Natural killer cell (primary cell): ENCODE measurements at regions not wholly inside any gene's neighbourhood (a gene's known extent, or its start where the extent isn't known, plus 50 kb on each side); places are given as distances from the start of the nearest gene placed in this dataset.

ENCODE experiments used
- ATAC-seq, 3 donors: fragments of 150-1000 bp in 2 of 3; fragments of 200-7000 bp in 1 of 3; cut with Tn5 transposase; 1 replicate in 1 of 3; 2 replicates in 2 of 3; pipeline ENCODE4 v1.10.0; 2021; ENCODE audit warnings: mild to moderate bottlenecking in 2 of 3, moderate library complexity in 2 of 3
- DNase-seq, 2 donors: peaks; one replicate each; pipeline versions ENCODE4 v3.0.0 to v3.0.0-alpha.2; 2013 to 2021; ENCODE audit warnings: mixed read lengths in 1 of 2
- H3K27ac ChIP-seq: one replicate; pipeline ENCODE4 v1.5.1; 2013; ENCODE audit warnings: mild to moderate bottlenecking, low read length
- H3K27me3 ChIP-seq: one replicate; pipeline ENCODE4 v1.6.1; 2013; ENCODE audit warnings: low read length; ENCODE audit not compliant: control insufficient read depth, insufficient read depth
- H3K36me3 ChIP-seq: one replicate; pipeline ENCODE4 v1.6.1; 2013; ENCODE audit warnings: low read length; ENCODE audit not compliant: control insufficient read depth, insufficient read depth
- H3K4me1 ChIP-seq: one replicate; pipeline ENCODE4 v1.6.1; 2013; ENCODE audit warnings: low read length; ENCODE audit not compliant: control insufficient read depth, insufficient read depth
- H3K4me3 ChIP-seq: one replicate; pipeline ENCODE4 v1.5.1; 2013; ENCODE audit warnings: low read length
- H3K9me3 ChIP-seq: one replicate; pipeline ENCODE4 v1.6.1; 2013; ENCODE audit warnings: low read length; ENCODE audit not compliant: control insufficient read depth, insufficient read depth
- H3K27ac Mint-ChIP-seq, 2 donors: one replicate each; pipeline ENCODE4 v1.8.0; 2022; ENCODE audit warnings: mild to moderate bottlenecking in 2 of 2, mixed read lengths in 2 of 2, moderate library complexity in 1 of 2
- H3K27me3 Mint-ChIP-seq, 2 donors: one replicate each; pipeline ENCODE4 v1.8.0; 2022; ENCODE audit warnings: low read depth in 2 of 2, mixed read lengths in 2 of 2
- H3K36me3 Mint-ChIP-seq: one replicate; pipeline ENCODE4 v1.8.0; 2022; ENCODE audit warnings: mixed read lengths
- H3K4me1 Mint-ChIP-seq, 2 donors: one replicate each; pipeline ENCODE4 v1.8.0; 2022; ENCODE audit warnings: mixed read lengths in 2 of 2
- H3K4me3 Mint-ChIP-seq: one replicate; pipeline ENCODE4 v1.8.0; 2022; ENCODE audit warnings: mild to moderate bottlenecking, moderate library complexity, mixed read lengths
- H3K9me3 Mint-ChIP-seq, 2 donors: one replicate each; pipeline ENCODE4 v1.8.0; 2022; ENCODE audit warnings: mixed read lengths in 2 of 2
- CTCF ChIP-seq: fragments of 200-600 bp; IDR thresholded peaks from one replicate; pipeline ENCODE4 v1.8.0; 2022; ENCODE audit warnings: antibody characterized with exemption
- WGBS: methylation state at CpG from one replicate; pipeline ENCODE4 v1.1.7; 2013; ENCODE audit warnings: missing lambda C conversion rate; ENCODE audit not compliant: insufficient coverage; 5-methylcytosine and 5-hydroxymethylcytosine counted together
- intact Hi-C: fragments of 100-400 bp; cut with micrococcal nuclease; formaldehyde crosslinking; loops from one replicate; pipeline ENCODE4 v1.14.2; 2022

GRCh38 chr4:138611017-138611416 lies 368.9 kb upstream of the SLC7A11 start:
- WGBS: no CpG with 5 or more reads among the region's 1 CpG
- no peaks in the 10 kb centered on the region for H3K27me3 ChIP-seq
- H3K27ac ChIP-seq: no peak overlapping the region
- H3K4me3 Mint-ChIP-seq: no peak overlapping the region
- no peak overlapping the region for H3K4me3 ChIP-seq
- no peaks in the 10 kb centered on the region for H3K27me3 Mint-ChIP-seq
- H3K36me3 ChIP-seq: no peaks in the 10 kb centered on the region
- H3K4me1 Mint-ChIP-seq: no peaks in the 10 kb centered on the region
- H3K4me1 ChIP-seq: no peaks in the 10 kb centered on the region
- no peak overlapping the region for H3K27ac Mint-ChIP-seq
- no peak for TF ChIP-seq CTCF
- ATAC-seq: no peak
- H3K9me3 ChIP-seq: no peaks in the 10 kb centered on the region
- intact Hi-C loops: no loop called here
- peaks cover 0 to 2% of the 10 kb centered on the region in 2 donors for H3K9me3 Mint-ChIP-seq
- DNase-seq: no peak
- H3K36me3 Mint-ChIP-seq: no peaks in the 10 kb centered on the region

GRCh38 chr4:138609943-138610350 lies 367.8 kb upstream of the SLC7A11 start:
- Histone ChIP-seq H3K27me3 (no peaks in the 10 kb centered on the region), H3K27ac (no peak overlapping the region), H3K36me3 (no peaks in the 10 kb centered on the region), H3K9me3 (no peaks in the 10 kb centered on the region), H3K4me3 (no peak overlapping the region), H3K4me1 (no peaks in the 10 kb centered on the region)
- DNase-seq (no peak), ATAC-seq (no peak)
- no peak for TF ChIP-seq CTCF
- intact Hi-C loops: no loop called here
- no peaks in the 10 kb centered on the region for H3K27me3 Mint-ChIP-seq
- WGBS: 71% methylated on average over 2 of the region's 2 CpGs
- no peak overlapping the region for H3K27ac Mint-ChIP-seq
- no peak overlapping the region for H3K4me3 Mint-ChIP-seq
- no peaks in the 10 kb centered on the region for H3K4me1 Mint-ChIP-seq
- peaks cover 0 to 2% of the 10 kb centered on the region in 2 donors for H3K9me3 Mint-ChIP-seq
- H3K36me3 Mint-ChIP-seq: no peaks in the 10 kb centered on the region

DNA sequence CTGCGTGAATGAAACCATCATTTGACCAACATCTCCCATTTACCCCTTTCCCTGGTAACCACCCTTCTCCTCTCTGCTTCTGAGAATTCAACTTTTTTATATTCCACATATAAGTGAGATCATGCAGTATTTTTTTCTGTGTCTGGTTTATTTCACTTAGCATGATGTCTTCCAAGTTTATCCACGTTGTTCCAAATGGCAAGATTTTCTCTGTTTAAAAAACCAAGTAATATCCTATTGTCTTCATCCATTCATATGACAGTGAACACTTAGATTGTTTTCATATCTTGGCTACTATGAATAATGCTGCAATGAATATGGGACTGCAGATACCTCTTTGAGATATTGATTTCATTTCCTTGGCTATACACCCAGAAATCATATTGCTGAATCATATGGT lies 362.4 kb upstream of the SLC7A11 start:
- intact Hi-C loops: no loop called here
- ATAC-seq: no peak
- WGBS: 95% methylated on average over 1 of the region's 2 CpGs

More for the DNA sequence above, 362.4 kb upstream of the SLC7A11 start:
- Mint-ChIP-seq H3K36me3 (no peaks in the 10 kb centered on the region), H3K4me1 (no peaks in the 10 kb centered on the region), H3K4me3 (no peak overlapping the region), H3K9me3 (peaks cover 0 to 4% of the 10 kb centered on the region in 2 donors), H3K27ac (no peak overlapping the region), H3K27me3 (no peaks in the 10 kb centered on the region)
- Histone ChIP-seq H3K4me3 (no peak overlapping the region), H3K27me3 (no peaks in the 10 kb centered on the region), H3K4me1 (no peaks in the 10 kb centered on the region), H3K27ac (no peak overlapping the region), H3K36me3 (no peaks in the 10 kb centered on the region), H3K9me3 (no peaks in the 10 kb centered on the region)
- no peak for DNase-seq
- no peak for TF ChIP-seq CTCF
